Left ventricle myocardium inferior (tissue), 1 donor: ENCODE measurements at regions not wholly inside any gene's neighbourhood (a gene's known extent, or its start where the extent isn't known, plus 50 kb on each side); places are given as distances from the start of the nearest gene placed in this dataset.

Source experiments
- DNase-seq: peaks from one replicate; pipeline ENCODE4 v3.0.0-alpha.2; 2020
- H3K27ac ChIP-seq: fragments of 200-600 bp; replicated peaks from 2 replicates; pipeline ENCODE4 v1.8.0; 2021
- H3K27me3 ChIP-seq: fragments of 200-600 bp; 2 replicates; pipeline ENCODE4 v1.8.0; 2021; ENCODE audit warnings: low read depth
- H3K36me3 ChIP-seq: fragments of 200-600 bp; 2 replicates; pipeline ENCODE4 v1.8.0; 2021
- H3K4me1 ChIP-seq: fragments of 200-600 bp; 2 replicates; pipeline ENCODE4 v1.8.0; 2021
- H3K4me3 ChIP-seq: fragments of 200-600 bp; 2 replicates; pipeline ENCODE4 v1.8.0; 2021; ENCODE audit warnings: mild to moderate bottlenecking, moderate library complexity
- H3K9me3 ChIP-seq: fragments of 200-600 bp; replicated peaks from 2 replicates; pipeline ENCODE4 v1.8.0; 2021
- CTCF ChIP-seq: fragments of 200-600 bp; IDR thresholded peaks from 2 replicates; pipeline ENCODE4 v1.8.0; 2021; ENCODE audit warnings: antibody characterized with exemption, mild to moderate bottlenecking, borderline replicate concordance
- intact Hi-C: fragments of 100-400 bp; cut with micrococcal nuclease; formaldehyde crosslinking; loops from one replicate; pipeline ENCODE4 v1.11.0; 2022
- donor health status: DM: no; HTN: yes; CAD: no; lungs with severe emphysema.

GRCh38 chr16:65722429-65722828 is 600.6 kb upstream of the CDH11 start:
- no peak overlapping the region for H3K27ac ChIP-seq
- no peaks in the 10 kb centered on the region for H3K36me3 ChIP-seq
- peaks cover 11% of the 10 kb centered on the region for H3K27me3 ChIP-seq
- peaks cover 14% of the 10 kb centered on the region for H3K4me1 ChIP-seq
- no peaks in the 10 kb centered on the region for H3K9me3 ChIP-seq
- DNase-seq: no peak
- TF ChIP-seq CTCF: no peak
- no peak overlapping the region for H3K4me3 ChIP-seq
- intact Hi-C loops: no loop called here

- Histone ChIP-seq H3K36me3 (no peaks in the 10 kb centered on the region), H3K4me3 (no peak overlapping the region), H3K27me3 (peaks cover 30% of the 10 kb centered on the region), H3K4me1 (no peaks in the 10 kb centered on the region), H3K9me3 (no peaks in the 10 kb centered on the region), H3K27ac (no peak overlapping the region)
- no peak for DNase-seq
- no peak for TF ChIP-seq CTCF
- intact Hi-C loops: no loop called here
These were observed 596.0 kb upstream of the CDH11 start for GRCh38 chr16:65717846-65718245.

- no peak for DNase-seq
- Histone ChIP-seq H3K4me1 (no peaks in the 10 kb centered on the region), H3K9me3 (no peaks in the 10 kb centered on the region), H3K27ac (no peak overlapping the region), H3K27me3 (peaks cover 31% of the 10 kb centered on the region), H3K4me3 (no peak overlapping the region), H3K36me3 (no peaks in the 10 kb centered on the region)
- intact Hi-C loops: no loop called here
- no peak for TF ChIP-seq CTCF
These were observed 595.2 kb upstream of the CDH11 start for GRCh38 chr16:65716737-65717700.

GRCh38 chr16:65713181-65713808 is 591.4 kb upstream of the CDH11 start:
- peaks cover 36% of the 10 kb centered on the region for H3K27me3 ChIP-seq
- intact Hi-C loops: no loop called here
- no peak for TF ChIP-seq CTCF
- no peak for DNase-seq
- no peak overlapping the region for H3K4me3 ChIP-seq
- peaks cover 7% of the 10 kb centered on the region for H3K4me1 ChIP-seq
- H3K27ac ChIP-seq: no peak overlapping the region
- no peaks in the 10 kb centered on the region for H3K9me3 ChIP-seq
- no peaks in the 10 kb centered on the region for H3K36me3 ChIP-seq

- no peak for TF ChIP-seq CTCF
- Histone ChIP-seq H3K4me3 (no peak overlapping the region), H3K36me3 (no peaks in the 10 kb centered on the region), H3K27me3 (peaks cover 27% of the 10 kb centered on the region), H3K9me3 (no peaks in the 10 kb centered on the region), H3K4me1 (peaks cover 7% of the 10 kb centered on the region), H3K27ac (no peak overlapping the region)
- intact Hi-C loops: no loop called here
- DNase-seq: no peak
These were observed 588.2 kb upstream of the CDH11 start for GRCh38 chr16:65710107-65710506.
